Coronary artery (tissue), 2 donors: ENCODE measurements at regions not wholly inside any gene's neighbourhood (a gene's known extent, or its start where the extent isn't known, plus 50 kb on each side); places are given as distances from the start of the nearest gene placed in this dataset.

Experiments
- DNase-seq: peaks from one replicate; pipeline ENCODE4 v3.0.0-alpha.2; 2017; ENCODE audit warnings: low spot score
- H3K27ac ChIP-seq, 2 donors: fragments of 200-600 bp; sonication (generic); one replicate each; pipeline ENCODE4 v1.5.1; 2016 to 2019
- H3K4me3 ChIP-seq: fragments of 200-600 bp; sonication (generic); 2 replicates; pipeline ENCODE4 v1.5.1; 2016; ENCODE audit warnings: mild to moderate bottlenecking, moderate library complexity
- TF ChIP-seq, protein P1 (sequence below): fragments of 200-600 bp; sonication (generic); IDR thresholded peaks from one replicate; pipeline ENCODE4 v1.5.1; 2019; ENCODE audit warnings: antibody characterized with exemption

DNA sequence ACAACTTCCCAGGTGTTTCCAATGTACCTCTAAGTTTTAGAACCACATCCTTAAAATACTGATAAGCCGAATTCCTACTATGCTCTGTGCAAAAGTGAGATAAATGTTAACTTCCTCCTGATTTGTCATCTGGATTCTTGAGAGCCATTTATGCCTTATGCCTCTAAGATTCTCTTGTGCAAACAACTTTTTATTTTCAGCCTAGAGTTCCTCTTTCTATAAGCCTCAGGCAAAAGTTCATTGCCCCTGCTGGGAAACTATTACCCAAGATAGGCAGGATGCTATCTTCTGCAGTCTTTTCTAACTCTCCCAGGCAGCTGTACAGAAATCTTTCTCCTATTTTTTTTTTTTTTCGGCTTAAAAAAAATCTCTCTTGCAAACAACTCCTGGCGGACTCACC is 216.1 kb downstream of the KCNJ3 start:
- no peak for DNase-seq
- Histone ChIP-seq H3K27ac (no peak overlapping the region), H3K4me3 (no peak overlapping the region)
- TF ChIP-seq, protein P1, sequence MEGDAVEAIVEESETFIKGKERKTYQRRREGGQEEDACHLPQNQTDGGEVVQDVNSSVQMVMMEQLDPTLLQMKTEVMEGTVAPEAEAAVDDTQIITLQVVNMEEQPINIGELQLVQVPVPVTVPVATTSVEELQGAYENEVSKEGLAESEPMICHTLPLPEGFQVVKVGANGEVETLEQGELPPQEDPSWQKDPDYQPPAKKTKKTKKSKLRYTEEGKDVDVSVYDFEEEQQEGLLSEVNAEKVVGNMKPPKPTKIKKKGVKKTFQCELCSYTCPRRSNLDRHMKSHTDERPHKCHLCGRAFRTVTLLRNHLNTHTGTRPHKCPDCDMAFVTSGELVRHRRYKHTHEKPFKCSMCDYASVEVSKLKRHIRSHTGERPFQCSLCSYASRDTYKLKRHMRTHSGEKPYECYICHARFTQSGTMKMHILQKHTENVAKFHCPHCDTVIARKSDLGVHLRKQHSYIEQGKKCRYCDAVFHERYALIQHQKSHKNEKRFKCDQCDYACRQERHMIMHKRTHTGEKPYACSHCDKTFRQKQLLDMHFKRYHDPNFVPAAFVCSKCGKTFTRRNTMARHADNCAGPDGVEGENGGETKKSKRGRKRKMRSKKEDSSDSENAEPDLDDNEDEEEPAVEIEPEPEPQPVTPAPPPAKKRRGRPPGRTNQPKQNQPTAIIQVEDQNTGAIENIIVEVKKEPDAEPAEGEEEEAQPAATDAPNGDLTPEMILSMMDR = no peak

DNA sequence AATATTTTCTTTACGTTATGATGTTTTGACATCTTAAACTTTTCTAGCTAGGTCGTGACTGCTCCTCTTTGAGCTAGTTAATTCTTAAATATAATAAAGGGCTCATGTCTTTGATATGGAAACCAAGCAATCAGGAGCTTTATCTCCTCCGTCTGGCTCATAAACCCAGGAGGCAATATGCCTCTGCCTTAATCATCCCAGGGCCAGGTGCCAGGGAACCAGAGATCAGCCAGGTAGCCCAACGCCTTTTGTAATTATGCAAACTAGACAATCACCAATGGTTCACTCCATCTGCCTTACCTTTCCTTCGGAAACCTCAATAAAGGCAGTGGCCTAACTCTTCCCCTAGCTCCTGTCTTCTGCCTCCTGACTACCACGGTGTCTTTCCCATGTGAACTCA is 213.7 kb downstream of the KCNJ3 start:
- TF ChIP-seq, protein P1 = no peak
- Histone ChIP-seq H3K4me3 (no peak overlapping the region), H3K27ac (no peak overlapping the region)
- DNase-seq = no peak

DNA sequence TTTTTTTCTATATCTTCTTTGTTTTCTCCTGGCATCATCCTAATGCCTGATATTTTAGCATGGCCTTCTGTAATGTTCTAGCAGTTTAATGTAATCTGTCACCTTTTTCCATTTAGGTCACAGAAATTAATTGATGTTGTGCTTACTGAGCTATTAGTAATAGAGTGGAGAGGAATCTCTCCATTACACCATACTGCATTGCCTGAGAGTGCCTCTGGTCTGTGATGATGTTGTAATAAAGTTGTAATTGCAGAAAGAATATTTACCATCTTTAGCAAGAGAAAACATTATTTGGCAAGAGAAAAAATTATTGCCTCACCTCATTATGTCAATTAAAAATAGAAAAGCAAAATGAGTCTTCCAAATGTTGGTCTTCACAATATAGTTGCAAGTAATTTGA is 213.2 kb downstream of the KCNJ3 start:
- H3K27ac ChIP-seq = no peak overlapping the region
- no peak for DNase-seq
- TF ChIP-seq, protein P1 = no peak
- H3K4me3 ChIP-seq = no peak overlapping the region

DNA sequence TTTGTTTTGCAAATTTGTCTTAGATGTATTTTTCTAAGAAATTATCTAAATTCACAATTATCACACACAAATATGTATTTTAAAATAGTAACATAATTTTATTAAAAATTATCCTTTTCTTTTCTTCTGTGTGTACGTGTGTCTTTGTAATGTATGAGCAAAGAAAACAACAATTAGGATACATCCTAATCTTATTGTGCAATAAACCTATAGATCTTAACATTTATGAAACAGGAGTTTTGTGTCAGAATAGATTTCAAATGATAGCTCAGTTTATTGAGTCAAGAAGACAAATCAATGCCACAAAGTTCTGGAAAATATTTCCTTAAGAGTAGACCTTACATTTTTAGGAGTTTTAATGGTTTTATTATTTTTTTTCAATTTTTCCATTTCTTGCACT is 212.2 kb downstream of the KCNJ3 start:
- TF ChIP-seq, protein P1 = no peak
- H3K4me3 ChIP-seq = no peak overlapping the region
- no peak for DNase-seq
- no peak overlapping the region for H3K27ac ChIP-seq

DNA sequence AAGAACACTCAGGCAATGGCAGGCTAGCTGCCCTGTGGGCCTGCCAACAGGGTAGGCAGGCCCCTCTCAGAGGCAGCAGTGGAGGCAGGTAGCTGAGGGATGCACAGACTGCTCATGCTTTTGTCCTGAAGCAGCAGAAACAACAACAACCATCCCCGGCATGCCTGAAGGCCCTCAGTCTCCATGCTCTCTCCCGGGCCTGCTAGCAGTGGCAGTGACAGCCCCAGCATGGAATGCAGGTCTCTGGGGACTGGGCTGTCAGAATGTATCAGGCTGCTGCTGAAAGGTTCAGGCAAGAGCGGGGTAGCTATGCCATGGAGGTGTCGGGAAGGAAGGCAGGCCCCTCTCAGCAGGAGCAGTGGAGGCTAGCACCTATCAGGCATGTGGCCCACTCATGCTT is 209.8 kb downstream of the KCNJ3 start:
- TF ChIP-seq, protein P1 = no peak
- Histone ChIP-seq H3K27ac (no peak overlapping the region), H3K4me3 (no peak overlapping the region)
- no peak for DNase-seq
